IMR-90 (cell line): ENCODE measurements at regions not wholly inside any gene's neighbourhood (a gene's known extent, or its start where the extent isn't known, plus 50 kb on each side); places are given as distances from the start of the nearest gene placed in this dataset.

ENCODE experiments used
- ATAC-seq: fragments of 200-7000 bp; cut with Tn5 transposase; 2 replicates; pipeline ENCODE4 v1.9.1; 2020; ENCODE audit warnings: low read depth, mild to moderate bottlenecking, moderate library complexity
- BruUV-seq: library from RNA; stranded (reverse); fragments of 400-500 nt; replicated peaks from 2 replicates; lab custom pipeline; 2021; lab: Mats Ljungman, UMichigan
- CTCF ChIA-PET: fragments of 300-600 bp; formaldehyde crosslinking; extraction: SDS; loops from one replicate; lab custom pipeline; 2021; ENCODE audit warnings: antibody characterized with exemption; lab: Yijun Ruan, JAX
- POLR2A ChIA-PET: fragments of 300-600 bp; sonication (Branson Sonifier 250); formaldehyde crosslinking; loops from one replicate; lab custom pipeline; 2022; ENCODE audit warnings: antibody characterized with exemption; ENCODE audit not compliant: unreplicated experiment; lab: Charles Lee
- DNase-seq: peaks from one replicate; pipeline ENCODE4 v3.0.0; 2013
- H2AFZ ChIP-seq: replicated peaks from 2 replicates; pipeline ENCODE3; 2013; ENCODE audit warnings: low read length, mild to moderate bottlenecking; ENCODE audit not compliant: poor library complexity
- H2AK5ac ChIP-seq: 2 replicates; pipeline ENCODE4 v1.6.1; 2013; ENCODE audit warnings: low read depth, low read length, inconsistent platforms
- H2AK9ac ChIP-seq: replicated peaks from 2 replicates; pipeline ENCODE3; 2013; ENCODE audit warnings: mild to moderate bottlenecking, low read depth, low read length, moderate library complexity; ENCODE audit not compliant: poor library complexity
- H2BK120ac ChIP-seq: 2 replicates; pipeline ENCODE4 v1.6.1; 2013; ENCODE audit warnings: low read depth, low read length, inconsistent platforms
- H2BK15ac ChIP-seq: 3 replicates; pipeline ENCODE4 v1.6.1; 2013; ENCODE audit warnings: low read depth, low read length, inconsistent platforms
- H2BK20ac ChIP-seq: 2 replicates; pipeline ENCODE4 v1.6.1; 2013; ENCODE audit warnings: low read depth, mild to moderate bottlenecking, inconsistent platforms, low read length, moderate library complexity
- H2BK5ac ChIP-seq: 2 replicates; pipeline ENCODE4 v1.6.1; 2013; ENCODE audit warnings: mild to moderate bottlenecking, low read depth, low read length, inconsistent platforms; ENCODE audit not compliant: poor library complexity, severe bottlenecking
- H3K14ac ChIP-seq: replicated peaks from 2 replicates; pipeline ENCODE4 v1.6.1; 2013; ENCODE audit warnings: low read depth, low read length, inconsistent platforms
- H3K18ac ChIP-seq: 2 replicates; pipeline ENCODE4 v1.6.1; 2013; ENCODE audit warnings: low read depth, low read length, control low read depth
- H3K23ac ChIP-seq: 2 replicates; pipeline ENCODE4 v1.6.1; 2013; ENCODE audit warnings: low read depth, low read length, inconsistent platforms
- H3K27ac ChIP-seq: 2 replicates; pipeline ENCODE4 v1.5.1; 2013; ENCODE audit warnings: mild to moderate bottlenecking, control low read depth, low read length; ENCODE audit not compliant: insufficient read depth
- H3K27me3 ChIP-seq: 2 replicates; pipeline ENCODE4 v1.6.1; 2013; ENCODE audit warnings: low read length; ENCODE audit not compliant: control insufficient read depth, insufficient read depth
- H3K36me3 ChIP-seq: 2 replicates; pipeline ENCODE4 v1.6.1; 2013; ENCODE audit warnings: low read length, mixed read lengths; ENCODE audit not compliant: control insufficient read depth, insufficient read depth
- H3K4ac ChIP-seq: 2 replicates; pipeline ENCODE4 v1.6.1; 2013; ENCODE audit warnings: low read depth, low read length, inconsistent platforms
- H3K4me1 ChIP-seq: 2 replicates; pipeline ENCODE4 v1.6.1; 2013; ENCODE audit warnings: low read length, mixed read lengths; ENCODE audit not compliant: control insufficient read depth, insufficient read depth
- H3K4me2 ChIP-seq: 2 replicates; pipeline ENCODE4 v1.6.1; 2013; ENCODE audit warnings: low read depth, mild to moderate bottlenecking, control low read depth, low read length, moderate library complexity
- H3K4me3 ChIP-seq: 2 replicates; pipeline ENCODE4 v1.5.1; 2013; ENCODE audit warnings: low read depth, mild to moderate bottlenecking, control low read depth, low read length, moderate library complexity; ENCODE audit not compliant: insufficient read depth
- H3K56ac ChIP-seq: 2 replicates; pipeline ENCODE4 v1.6.1; 2013; ENCODE audit warnings: low read length, inconsistent platforms; ENCODE audit not compliant: insufficient read depth; ENCODE audit errors: extremely low read depth
- H3K79me1 ChIP-seq, 2 experiments: 2 replicates each; pipeline ENCODE4 v1.6.1; 2013; ENCODE audit warnings: low read length in 2 of 2, inconsistent platforms in 1 of 2, low read depth in 1 of 2
- H3K9ac ChIP-seq: 2 replicates; pipeline ENCODE4 v1.6.1; 2013; ENCODE audit warnings: low read depth, low read length, control low read depth
- H3K9me1 ChIP-seq: 2 replicates; pipeline ENCODE4 v1.6.1; 2013; ENCODE audit warnings: low read length, inconsistent platforms; ENCODE audit not compliant: insufficient read depth
- H3K9me3 ChIP-seq: 2 replicates; pipeline ENCODE4 v1.6.1; 2013; ENCODE audit warnings: low read length; ENCODE audit not compliant: control insufficient read depth, insufficient read depth
- H4K20me1 ChIP-seq: 2 replicates; pipeline ENCODE4 v1.6.1; 2013; ENCODE audit warnings: low read length, inconsistent platforms; ENCODE audit not compliant: insufficient read depth
- H4K5ac ChIP-seq: 2 replicates; pipeline ENCODE4 v1.6.1; 2013; ENCODE audit warnings: mild to moderate bottlenecking, low read depth, low read length, control low read depth
- H4K8ac ChIP-seq, 2 experiments: 2 replicates each; pipeline ENCODE4 v1.6.1; 2013; ENCODE audit warnings: low read depth in 2 of 2, low read length in 2 of 2, control low read depth in 1 of 2, inconsistent platforms in 1 of 2
- H4K91ac ChIP-seq: 2 replicates; pipeline ENCODE4 v1.6.1; 2013; ENCODE audit warnings: low read depth, low read length, inconsistent platforms; ENCODE audit not compliant: insufficient read depth
- BHLHE40 ChIP-seq: fragments of 150-350 bp; IDR thresholded peaks from 2 replicates; pipeline ENCODE4 v1.6.1; 2016; ENCODE audit warnings: mild to moderate bottlenecking, low read depth, low read length
- CEBPB ChIP-seq: IDR thresholded peaks from 2 replicates; pipeline ENCODE4 v1.6.1; 2012; ENCODE audit warnings: low read depth, low read length, improper control_type of control experiment
- CHD1 ChIP-seq: IDR thresholded peaks from 2 replicates; pipeline ENCODE4 v1.6.1; 2012; ENCODE audit warnings: low read depth, low read length, improper control_type of control experiment
- FOS ChIP-seq: fragments of 150-350 bp; IDR thresholded peaks from 2 replicates; pipeline ENCODE4 v1.6.1; 2016; ENCODE audit warnings: low read depth, low read length
- MAFK ChIP-seq: IDR thresholded peaks from 2 replicates; pipeline ENCODE4 v1.6.1; 2012; ENCODE audit warnings: low read depth, low read length, improper control_type of control experiment
- MXI1 ChIP-seq: IDR thresholded peaks from 2 replicates; pipeline ENCODE4 v1.6.1; 2012; ENCODE audit warnings: low read depth, mild to moderate bottlenecking, low read length, moderate library complexity, borderline replicate concordance
- NFE2L2 ChIP-seq: fragments of 150-350 bp; IDR thresholded peaks from 2 replicates; pipeline ENCODE4 v1.6.1; 2016; ENCODE audit warnings: low read depth, mild to moderate bottlenecking, low read length
- POLR2A ChIP-seq: IDR thresholded peaks from 2 replicates; pipeline ENCODE4 v1.6.1; 2012; ENCODE audit warnings: mild to moderate bottlenecking, low read depth, low read length
- RAD21 ChIP-seq: IDR thresholded peaks from 2 replicates; pipeline ENCODE4 v1.6.1; 2012; ENCODE audit warnings: low read length, improper control_type of control experiment
- RCOR1 ChIP-seq: IDR thresholded peaks from 2 replicates; pipeline ENCODE4 v1.6.1; 2012; ENCODE audit warnings: mild to moderate bottlenecking, low read length, improper control_type of control experiment; ENCODE audit not compliant: insufficient replicate concordance
- RFX5 ChIP-seq: IDR thresholded peaks from 2 replicates; pipeline ENCODE4 v1.8.0; 2012; ENCODE audit warnings: low read depth, mild to moderate bottlenecking, low read length, moderate library complexity
- SMC3 ChIP-seq: fragments of 150-350 bp; IDR thresholded peaks from 2 replicates; pipeline ENCODE4 v1.6.1; 2016; ENCODE audit warnings: low read depth, mild to moderate bottlenecking, antibody characterized with exemption, low read length, moderate library complexity
- WGBS, 2 experiments: methylation state at CpG; one replicate each; pipeline versions ENCODE4 v1.1.5 to v1.1.7; 2013; ENCODE audit warnings: missing lambda C conversion rate in 2 of 2; ENCODE audit not compliant: insufficient read length in 1 of 2; ENCODE audit errors: extremely low coverage in 2 of 2; 5-methylcytosine and 5-hydroxymethylcytosine counted together
- dilution Hi-C: fragments of 300-500 bp; cut with HindIII; formaldehyde crosslinking; loops from one replicate; pipeline ENCODE4 v1.14.3; 2018; ENCODE audit warnings: low sequenced_read_pairs; ENCODE audit not compliant: unreplicated experiment
- in situ Hi-C: fragments of 300-500 bp; cut with MboI; formaldehyde crosslinking; loops from 3 replicates; pipeline ENCODE4 v1.14.3; 2019; ENCODE audit warnings: low sequenced_read_pairs, inconsistent platforms, mixed read lengths
- intact Hi-C: fragments of 100-400 bp; cut with micrococcal nuclease; formaldehyde crosslinking; loops from 2 replicates; pipeline ENCODE4 v1.10.0; 2022
- TF ChIP-seq, protein P1 (sequence below): conservative IDR thresholded peaks from 2 replicates; pipeline ENCODE4 v1.5.1; 2012; ENCODE audit warnings: mild to moderate bottlenecking, low read depth, low read length, improper control_type of control experiment
- TF ChIP-seq, protein P2 (sequence below): fragments of 150-350 bp; IDR thresholded peaks from 2 replicates; pipeline ENCODE4 v1.6.1; 2017; ENCODE audit warnings: mild to moderate bottlenecking, antibody characterized with exemption, low read length, low read depth
- TF ChIP-seq, protein P3 (sequence below): fragments of 150-350 bp; IDR thresholded peaks from 2 replicates; pipeline ENCODE4 v1.6.1; 2016; ENCODE audit warnings: low read depth, mild to moderate bottlenecking, low read length, moderate library complexity, borderline replicate concordance

DNA sequence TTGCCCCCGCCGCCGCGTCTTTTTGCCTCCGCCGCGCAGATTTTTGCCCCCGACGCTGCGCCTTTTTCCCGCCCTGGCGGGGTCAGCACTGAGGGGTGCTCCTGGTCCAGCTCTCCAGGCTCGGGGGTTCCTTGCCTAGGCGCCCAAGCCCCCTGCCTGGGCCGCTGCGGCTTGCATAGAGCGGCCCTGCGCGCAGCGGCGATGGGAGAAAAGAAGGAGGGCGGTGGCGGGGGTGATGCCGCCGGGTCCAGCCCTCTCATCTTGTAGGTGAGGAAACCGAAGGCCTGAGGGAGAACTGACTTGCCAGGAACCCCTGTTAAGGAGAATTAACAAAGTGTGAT is 330.8 kb upstream of the WSB1 start:
- in situ Hi-C loops (no loop called here), intact Hi-C loops (no loop called here), dilution Hi-C loops (no loop called here)
- H2BK120ac ChIP-seq, result no peak overlapping the region
- no peak overlapping the region for H3K4ac ChIP-seq
- ATAC-seq (no peak), DNase-seq (no peak)
- H4K5ac ChIP-seq, result no peak overlapping the region
- 54% methylated on average over 17 of the region's 26 CpGs; no CpG with 5 or more reads in 1 of the 2 experiments for WGBS, 2 experiments
- no peak overlapping the region for H2AFZ ChIP-seq
- H3K36me3 ChIP-seq, result no peaks in the 10 kb centered on the region
- H3K27me3 ChIP-seq, result no peaks in the 10 kb centered on the region
- H4K20me1 ChIP-seq, result no peaks in the 10 kb centered on the region
- no peak overlapping the region for H3K18ac ChIP-seq
- no peak overlapping the region for H2AK9ac ChIP-seq
- H4K91ac ChIP-seq, result no peak overlapping the region
- H2AK5ac ChIP-seq, result no peak overlapping the region
- H3K9me1 ChIP-seq, result no peaks in the 10 kb centered on the region
- H3K14ac ChIP-seq, result no peak overlapping the region
- H2BK20ac ChIP-seq, result no peak overlapping the region
- H3K79me1 ChIP-seq, result no peaks in the 10 kb centered on the region
- no peak overlapping the region for H3K56ac ChIP-seq
- H3K27ac ChIP-seq, result no peak overlapping the region
- H4K8ac ChIP-seq, result no peak overlapping the region
- H3K23ac ChIP-seq, result no peak overlapping the region
- H3K9ac ChIP-seq, result no peak overlapping the region
- ChIA-PET CTCF (no interaction called here), POLR2A (no interaction called here)
- no peaks in the 10 kb centered on the region for H3K4me1 ChIP-seq
- no TSS peak for BruUV-seq
- no peak overlapping the region for H2BK5ac ChIP-seq
- H2BK15ac ChIP-seq, result no peak overlapping the region
- no peaks in the 10 kb centered on the region; the same call in 1 of the 2 replicates for H3K9me3 ChIP-seq
- TF ChIP-seq MAFK, result no peak
- TF ChIP-seq RCOR1, result no peak
- TF ChIP-seq RAD21, result no peak
- TF ChIP-seq, protein P1, sequence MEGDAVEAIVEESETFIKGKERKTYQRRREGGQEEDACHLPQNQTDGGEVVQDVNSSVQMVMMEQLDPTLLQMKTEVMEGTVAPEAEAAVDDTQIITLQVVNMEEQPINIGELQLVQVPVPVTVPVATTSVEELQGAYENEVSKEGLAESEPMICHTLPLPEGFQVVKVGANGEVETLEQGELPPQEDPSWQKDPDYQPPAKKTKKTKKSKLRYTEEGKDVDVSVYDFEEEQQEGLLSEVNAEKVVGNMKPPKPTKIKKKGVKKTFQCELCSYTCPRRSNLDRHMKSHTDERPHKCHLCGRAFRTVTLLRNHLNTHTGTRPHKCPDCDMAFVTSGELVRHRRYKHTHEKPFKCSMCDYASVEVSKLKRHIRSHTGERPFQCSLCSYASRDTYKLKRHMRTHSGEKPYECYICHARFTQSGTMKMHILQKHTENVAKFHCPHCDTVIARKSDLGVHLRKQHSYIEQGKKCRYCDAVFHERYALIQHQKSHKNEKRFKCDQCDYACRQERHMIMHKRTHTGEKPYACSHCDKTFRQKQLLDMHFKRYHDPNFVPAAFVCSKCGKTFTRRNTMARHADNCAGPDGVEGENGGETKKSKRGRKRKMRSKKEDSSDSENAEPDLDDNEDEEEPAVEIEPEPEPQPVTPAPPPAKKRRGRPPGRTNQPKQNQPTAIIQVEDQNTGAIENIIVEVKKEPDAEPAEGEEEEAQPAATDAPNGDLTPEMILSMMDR, result no peak
- no peak for TF ChIP-seq CHD1
- TF ChIP-seq, protein P2, sequence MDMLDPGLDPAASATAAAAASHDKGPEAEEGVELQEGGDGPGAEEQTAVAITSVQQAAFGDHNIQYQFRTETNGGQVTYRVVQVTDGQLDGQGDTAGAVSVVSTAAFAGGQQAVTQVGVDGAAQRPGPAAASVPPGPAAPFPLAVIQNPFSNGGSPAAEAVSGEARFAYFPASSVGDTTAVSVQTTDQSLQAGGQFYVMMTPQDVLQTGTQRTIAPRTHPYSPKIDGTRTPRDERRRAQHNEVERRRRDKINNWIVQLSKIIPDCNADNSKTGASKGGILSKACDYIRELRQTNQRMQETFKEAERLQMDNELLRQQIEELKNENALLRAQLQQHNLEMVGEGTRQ, result no peak
- no peak for TF ChIP-seq NFE2L2
- no peak for TF ChIP-seq CEBPB
- TF ChIP-seq FOS, result no peak
- TF ChIP-seq, protein P3, sequence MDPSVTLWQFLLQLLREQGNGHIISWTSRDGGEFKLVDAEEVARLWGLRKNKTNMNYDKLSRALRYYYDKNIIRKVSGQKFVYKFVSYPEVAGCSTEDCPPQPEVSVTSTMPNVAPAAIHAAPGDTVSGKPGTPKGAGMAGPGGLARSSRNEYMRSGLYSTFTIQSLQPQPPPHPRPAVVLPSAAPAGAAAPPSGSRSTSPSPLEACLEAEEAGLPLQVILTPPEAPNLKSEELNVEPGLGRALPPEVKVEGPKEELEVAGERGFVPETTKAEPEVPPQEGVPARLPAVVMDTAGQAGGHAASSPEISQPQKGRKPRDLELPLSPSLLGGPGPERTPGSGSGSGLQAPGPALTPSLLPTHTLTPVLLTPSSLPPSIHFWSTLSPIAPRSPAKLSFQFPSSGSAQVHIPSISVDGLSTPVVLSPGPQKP, result no peak
- no peak for TF ChIP-seq BHLHE40
- TF ChIP-seq MXI1, result no peak
- no peak for TF ChIP-seq POLR2A
- TF ChIP-seq SMC3, result no peak
- no peak for TF ChIP-seq RFX5
- no peak overlapping the region for H3K4me3 ChIP-seq
- no peak overlapping the region for H3K4me2 ChIP-seq
